Keratinocyte (primary cell): ENCODE measurements at regions not wholly inside any gene's neighbourhood (a gene's known extent, or its start where the extent isn't known, plus 50 kb on each side); places are given as distances from the start of the nearest gene placed in this dataset.

Experiments used
- DNase-seq: peaks from one replicate; pipeline ENCODE4 v3.0.0-alpha.2; 2011; ENCODE audit warnings: low read depth, missing footprints, low spot score
- FAIRE-seq: peaks from 2 replicates; lab custom pipeline; 2011; peaks lifted over from hg19 to GRCh38; lab: Jason Lieb, UNC
- H2AFZ ChIP-seq: 2 replicates; pipeline ENCODE4 v1.6.0; 2012; ENCODE audit warnings: low read length, control low read depth, inconsistent platforms; ENCODE audit not compliant: control insufficient read depth
- H3K27ac ChIP-seq: 2 replicates; pipeline ENCODE4 v1.5.1; 2011; ENCODE audit warnings: low read length; ENCODE audit not compliant: control insufficient read depth, insufficient read depth
- H3K27me3 ChIP-seq: 3 replicates; pipeline ENCODE4 v1.6.0; 2011; ENCODE audit warnings: low read length; ENCODE audit not compliant: control insufficient read depth, insufficient read depth; ENCODE audit errors: extremely low read depth
- H3K36me3 ChIP-seq, 2 experiments: 2 replicates in 1 of 2; 3 replicates in 1 of 2; pipeline ENCODE4 v1.5.1; 2011; ENCODE audit warnings: low read length in 2 of 2, mild to moderate bottlenecking in 1 of 2; ENCODE audit not compliant: control insufficient read depth in 2 of 2, insufficient read depth in 2 of 2; ENCODE audit errors: extremely low read depth in 1 of 2
- H3K4me1 ChIP-seq: 3 replicates; pipeline ENCODE4 v1.5.1; 2011; ENCODE audit warnings: low read length; ENCODE audit not compliant: control insufficient read depth, insufficient read depth; ENCODE audit errors: extremely low read depth
- H3K4me2 ChIP-seq: 3 replicates; pipeline ENCODE4 v1.6.0; 2011; ENCODE audit warnings: low read depth, low read length; ENCODE audit not compliant: control insufficient read depth, insufficient read depth; ENCODE audit errors: extremely low read depth
- H3K4me3 ChIP-seq, 3 experiments: fragments of 200-600 bp in 1 of 3; sonication (generic) in 1 of 3; 2 replicates in 2 of 3; 3 replicates in 1 of 3; pipeline ENCODE4 v1.5.1; 2011 to 2016; ENCODE audit warnings: low read length in 3 of 3, mild to moderate bottlenecking in 3 of 3, control low read depth in 2 of 3, inconsistent platforms in 1 of 3, low read depth in 1 of 3, mixed read lengths in 1 of 3, mixed run types in 1 of 3, moderate library complexity in 1 of 3; ENCODE audit not compliant: control insufficient read depth in 2 of 3, insufficient read depth in 2 of 3; ENCODE audit errors: extremely low read depth in 1 of 3
- H3K79me2 ChIP-seq: 2 replicates; pipeline ENCODE4 v1.6.0; 2012; ENCODE audit warnings: low read length; ENCODE audit not compliant: control insufficient read depth, insufficient read depth
- H3K9ac ChIP-seq: 3 replicates; pipeline ENCODE4 v1.6.0; 2011; ENCODE audit warnings: low read length; ENCODE audit not compliant: control insufficient read depth, insufficient read depth; ENCODE audit errors: extremely low read depth
- H3K9me1 ChIP-seq: 3 replicates; pipeline ENCODE4 v1.6.0; 2011; ENCODE audit warnings: low read length; ENCODE audit not compliant: control insufficient read depth, insufficient read depth; ENCODE audit errors: extremely low read depth
- H3K9me3 ChIP-seq: 2 replicates; pipeline ENCODE4 v1.5.1; 2012; ENCODE audit warnings: low read depth, low read length; ENCODE audit not compliant: control insufficient read depth
- H4K20me1 ChIP-seq: 3 replicates; pipeline ENCODE4 v1.6.0; 2011; ENCODE audit warnings: low read length; ENCODE audit not compliant: control insufficient read depth, insufficient read depth; ENCODE audit errors: extremely low read depth
- EZH2 ChIP-seq: IDR thresholded peaks from one replicate; pipeline ENCODE4 v1.6.1; 2012; ENCODE audit warnings: inconsistent platforms, mild to moderate bottlenecking, low read length, moderate library complexity
- dilution Hi-C: fragments of 300-500 bp; cut with MboI; formaldehyde crosslinking; loops from one replicate; pipeline ENCODE4 v1.7.0; 2020; ENCODE audit warnings: low sequenced_read_pairs; ENCODE audit not compliant: extremely low pct_ligation_motif_present
- TF ChIP-seq, protein P1 (sequence below), 3 experiments: IDR thresholded peaks in 1 of 3; conservative IDR thresholded peaks in 1 of 3; optimal IDR thresholded peaks in 1 of 3; 2 replicates in 2 of 3; 3 replicates in 1 of 3; pipeline versions ENCODE3 to v1.5.1; 2011; ENCODE audit warnings: low read length in 3 of 3, mild to moderate bottlenecking in 3 of 3, moderate library complexity in 2 of 3, control low read depth in 1 of 3, inconsistent platforms in 1 of 3; ENCODE audit not compliant: insufficient read depth in 2 of 3; ENCODE audit errors: extremely low read depth in 1 of 3

GRCh38 chr1:56019472-56019871, 559.9 kb downstream of the PLPP3 start:
- H3K9me3 ChIP-seq = no peaks in the 10 kb centered on the region
- FAIRE-seq = no peak
- no peaks in the 10 kb centered on the region for H3K4me1 ChIP-seq
- no peak for DNase-seq
- H3K4me3 ChIP-seq = no peak overlapping the region
- no peaks in the 10 kb centered on the region for H3K79me2 ChIP-seq
- TF ChIP-seq, protein P1, sequence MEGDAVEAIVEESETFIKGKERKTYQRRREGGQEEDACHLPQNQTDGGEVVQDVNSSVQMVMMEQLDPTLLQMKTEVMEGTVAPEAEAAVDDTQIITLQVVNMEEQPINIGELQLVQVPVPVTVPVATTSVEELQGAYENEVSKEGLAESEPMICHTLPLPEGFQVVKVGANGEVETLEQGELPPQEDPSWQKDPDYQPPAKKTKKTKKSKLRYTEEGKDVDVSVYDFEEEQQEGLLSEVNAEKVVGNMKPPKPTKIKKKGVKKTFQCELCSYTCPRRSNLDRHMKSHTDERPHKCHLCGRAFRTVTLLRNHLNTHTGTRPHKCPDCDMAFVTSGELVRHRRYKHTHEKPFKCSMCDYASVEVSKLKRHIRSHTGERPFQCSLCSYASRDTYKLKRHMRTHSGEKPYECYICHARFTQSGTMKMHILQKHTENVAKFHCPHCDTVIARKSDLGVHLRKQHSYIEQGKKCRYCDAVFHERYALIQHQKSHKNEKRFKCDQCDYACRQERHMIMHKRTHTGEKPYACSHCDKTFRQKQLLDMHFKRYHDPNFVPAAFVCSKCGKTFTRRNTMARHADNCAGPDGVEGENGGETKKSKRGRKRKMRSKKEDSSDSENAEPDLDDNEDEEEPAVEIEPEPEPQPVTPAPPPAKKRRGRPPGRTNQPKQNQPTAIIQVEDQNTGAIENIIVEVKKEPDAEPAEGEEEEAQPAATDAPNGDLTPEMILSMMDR (optimal IDR thresholded peaks at IDR 0.05 in 1 of 3, IDR thresholded peaks at IDR 0.05 in 1 of 3, conservative IDR thresholded peaks at IDR 0.05 in 1 of 3; ENCODE audit: extremely low read depth in 1 of 3, insufficient read depth in 2 of 3, low read length in 3 of 3) = no peak
- no peak for TF ChIP-seq EZH2
- no peaks in the 10 kb centered on the region for H4K20me1 ChIP-seq
- no peak overlapping the region for H2AFZ ChIP-seq
- dilution Hi-C loops = no loop called here
- H3K9me1 ChIP-seq = no peaks in the 10 kb centered on the region
- H3K4me2 ChIP-seq = no peak overlapping the region
- no peaks in the 10 kb centered on the region for H3K36me3 ChIP-seq
- H3K9ac ChIP-seq = no peak overlapping the region
- H3K27ac ChIP-seq = no peak overlapping the region
- no peaks in the 10 kb centered on the region for H3K27me3 ChIP-seq

DNA sequence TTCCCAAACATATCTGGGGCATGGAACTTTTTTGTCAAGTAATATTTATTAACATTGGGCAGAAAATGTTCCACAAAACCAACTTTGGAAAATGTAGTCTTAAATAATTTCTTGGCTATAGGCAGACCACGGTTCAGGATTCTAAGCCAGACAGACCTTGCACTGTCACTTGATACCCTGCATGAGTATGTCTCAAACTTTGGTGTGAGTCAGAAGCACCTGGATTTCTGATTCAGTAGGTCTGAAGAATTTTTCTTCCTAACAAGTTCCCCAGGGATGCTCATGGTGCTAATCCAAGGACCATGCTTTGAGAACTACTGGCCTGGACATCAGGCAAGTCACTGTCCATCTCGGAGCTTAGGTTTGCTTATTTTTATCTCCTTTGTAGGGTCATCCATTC, 562.0 kb downstream of the PLPP3 start:
- TF ChIP-seq EZH2 = no peak
- TF ChIP-seq, protein P1 (optimal IDR thresholded peaks at IDR 0.05 in 1 of 3, IDR thresholded peaks at IDR 0.05 in 1 of 3, conservative IDR thresholded peaks at IDR 0.05 in 1 of 3; ENCODE audit: extremely low read depth in 1 of 3, insufficient read depth in 2 of 3, low read length in 3 of 3) = no peak
- H2AFZ ChIP-seq = no peak overlapping the region
- DNase-seq (no peak), FAIRE-seq (no peak)
- H3K27ac ChIP-seq = no peak overlapping the region
- no peak overlapping the region for H3K4me2 ChIP-seq
- dilution Hi-C loops = no loop called here
- H3K4me3 ChIP-seq = no peak overlapping the region
- H3K4me1 ChIP-seq = no peaks in the 10 kb centered on the region
- no peaks in the 10 kb centered on the region for H3K79me2 ChIP-seq
- H3K27me3 ChIP-seq = no peaks in the 10 kb centered on the region
- no peak overlapping the region for H3K9ac ChIP-seq
- H3K9me3 ChIP-seq = no peaks in the 10 kb centered on the region
- H3K9me1 ChIP-seq = no peaks in the 10 kb centered on the region
- H3K36me3 ChIP-seq = no peaks in the 10 kb centered on the region
- H4K20me1 ChIP-seq = no peaks in the 10 kb centered on the region
